K562 (cell line): ENCODE measurements at regions not wholly inside any gene's neighbourhood (a gene's known extent, or its start where the extent isn't known, plus 50 kb on each side); places are given as distances from the start of the nearest gene placed in this dataset.
"Not testable (repeated sequence)": the region's sequence is repeated elsewhere in the genome, so short reads cannot be mapped to it uniquely, and the experiment has no call there.

Experiments
- EZH2 ChIP-seq: IDR thresholded peaks from 2 replicates; pipeline ENCODE4 v1.6.1; 2012; ENCODE audit warnings: low read depth, mild to moderate bottlenecking, inconsistent platforms, low read length, borderline replicate concordance
- FOXM1 ChIP-seq, 2 experiments: fragments of 450-650 bp in 1 of 2; sonication (generic) in 1 of 2; formaldehyde crosslinking in 1 of 2; IDR thresholded peaks; 2 replicates each; pipeline versions ENCODE4 v1.6.1 to v1.9.0; 2017 to 2022; ENCODE audit warnings: low read depth in 2 of 2, mild to moderate bottlenecking in 2 of 2, missing genetic modification reagents in 1 of 2, moderate library complexity in 1 of 2
- HMBOX1 ChIP-seq: sonication (generic); IDR thresholded peaks from 2 replicates; pipeline ENCODE4 v1.6.1; 2016
- NFYB ChIP-seq: IDR thresholded peaks from 2 replicates; pipeline ENCODE4 v1.6.1; 2011; ENCODE audit warnings: mild to moderate bottlenecking, moderate library complexity; ENCODE audit not compliant: insufficient read length; ENCODE audit errors: extremely low read depth
- YBX1 ChIP-seq: fragments of 450-650 bp; IDR thresholded peaks from 2 replicates; pipeline ENCODE4 v1.7.1; 2016; ENCODE audit warnings: mild to moderate bottlenecking
- TF ChIP-seq, protein P1 (sequence below): fragments of 250-450 bp; sonication (Bioruptor Pico); IDR thresholded peaks from 2 replicates; pipeline ENCODE4 v1.8.0; 2022; ENCODE audit warnings: moderate library complexity, mild to moderate bottlenecking, inconsistent platforms

DNA sequence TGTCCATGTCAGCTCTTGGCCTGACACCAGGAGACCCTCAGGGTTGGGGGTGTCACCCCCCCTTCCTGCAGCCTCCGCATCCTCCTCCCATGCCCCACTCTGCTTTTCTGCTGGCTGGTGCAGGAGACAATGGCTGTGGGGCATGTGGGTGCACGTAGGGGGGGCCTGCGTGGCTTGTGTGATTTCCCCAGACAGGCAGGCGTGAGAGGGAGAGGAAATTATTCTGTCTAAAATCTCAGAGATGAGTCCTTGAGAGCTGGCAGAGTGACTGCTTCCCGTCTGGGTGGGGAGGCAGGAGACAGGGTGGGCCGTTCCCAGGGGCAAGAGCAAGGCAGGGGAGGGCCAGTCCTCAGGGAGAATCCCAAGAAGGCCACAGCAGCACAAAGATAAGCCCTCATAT lies 173.2 kb downstream of the TRIM43 start:
- TF ChIP-seq, protein P1, sequence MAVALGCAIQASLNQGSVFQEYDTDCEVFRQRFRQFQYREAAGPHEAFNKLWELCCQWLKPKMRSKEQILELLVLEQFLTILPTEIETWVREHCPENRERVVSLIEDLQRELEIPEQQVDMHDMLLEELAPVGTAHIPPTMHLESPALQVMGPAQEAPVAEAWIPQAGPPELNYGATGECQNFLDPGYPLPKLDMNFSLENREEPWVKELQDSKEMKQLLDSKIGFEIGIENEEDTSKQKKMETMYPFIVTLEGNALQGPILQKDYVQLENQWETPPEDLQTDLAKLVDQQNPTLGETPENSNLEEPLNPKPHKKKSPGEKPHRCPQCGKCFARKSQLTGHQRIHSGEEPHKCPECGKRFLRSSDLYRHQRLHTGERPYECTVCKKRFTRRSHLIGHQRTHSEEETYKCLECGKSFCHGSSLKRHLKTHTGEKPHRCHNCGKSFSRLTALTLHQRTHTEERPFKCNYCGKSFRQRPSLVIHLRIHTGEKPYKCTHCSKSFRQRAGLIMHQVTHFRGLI = not testable (repeated sequence)
- TF ChIP-seq NFYB; YBX1; FOXM1 (IDR thresholded peaks at IDR 0.05; ENCODE audit: low read depth); FOXM1 (CRISPR knock-in tag; IDR thresholded peaks at IDR 0.05; ENCODE audit: low read depth); EZH2; HMBOX1: not testable (repeated sequence)
